H1 (cell line): ENCODE measurements at regions not wholly inside any gene's neighbourhood (a gene's known extent, or its start where the extent isn't known, plus 50 kb on each side); places are given as distances from the start of the nearest gene placed in this dataset.

Experiments
- CEBPB ChIP-seq: IDR thresholded peaks from 2 replicates; pipeline ENCODE4 v1.6.1; 2012; ENCODE audit warnings: low read depth, low read length
- CTCF ChIP-seq, 3 experiments: IDR thresholded peaks; 1 replicate in 2 of 3; 2 replicates in 1 of 3; pipeline versions ENCODE4 v1.5.1 to v1.6.1; 2011; ENCODE audit warnings: low read length in 3 of 3, mild to moderate bottlenecking in 3 of 3, inconsistent platforms in 2 of 3, low read depth in 1 of 3, moderate library complexity in 1 of 3; ENCODE audit not compliant: insufficient read depth in 1 of 3; ENCODE audit errors: control extremely low read depth in 1 of 3
- POLR2AphosphoS5 ChIP-seq: IDR thresholded peaks from 2 replicates; pipeline ENCODE4 v1.6.1; 2011; ENCODE audit warnings: low read depth, low read length

GRCh38 chr3:161568671-161569070 lies 72.1 kb downstream of the OTOL1 start:
- no peak for TF ChIP-seq CEBPB
- TF ChIP-seq POLR2AphosphoS5 = no peak
- no peak for TF ChIP-seq CTCF (IDR thresholded peaks at IDR 0.05; ENCODE audit: control extremely low read depth in 1 of 3, insufficient read depth in 1 of 3, low read depth in 1 of 3, low read length in 3 of 3)
